HCT116 (cell line): ENCODE measurements at regions not wholly inside any gene's neighbourhood (a gene's known extent, or its start where the extent isn't known, plus 50 kb on each side); places are given as distances from the start of the nearest gene placed in this dataset.
"Not testable (repeated sequence)": the region's sequence is repeated elsewhere in the genome, so short reads cannot be mapped to it uniquely, and the experiment has no call there.

Experiments
- ATAC-seq: fragments of 200-7000 bp; cut with Tn5 transposase; 2 replicates; pipeline ENCODE4 v1.9.1; 2020; ENCODE audit warnings: mild to moderate bottlenecking, moderate library complexity
- BruUV-seq: library from RNA; stranded (reverse); fragments of 400-500 nt; replicated peaks from 2 replicates; lab custom pipeline; 2021; lab: Mats Ljungman, UMichigan
- CTCF ChIA-PET: fragments of 300-600 bp; sonication (Branson Sonifier 250); formaldehyde crosslinking; loops from one replicate; lab custom pipeline; 2021; ENCODE audit warnings: antibody characterized with exemption; lab: Charles Lee
- POLR2A ChIA-PET: fragments of 300-600, 350-600 bp; sonication (Branson Sonifier 250); formaldehyde crosslinking; loops from one replicate; lab custom pipeline; 2021; ENCODE audit warnings: antibody characterized with exemption; lab: Charles Lee
- RAD21 ChIA-PET, 2 experiments: fragments of 300-600 bp; sonication (Branson Sonifier 250); formaldehyde crosslinking; loops; one replicate each; lab custom pipeline; 2023; ENCODE audit warnings: low total read pairs in 2 of 2; ENCODE audit not compliant: uncharacterized antibody in 2 of 2, unreplicated experiment in 2 of 2, low non-redundant PET in 1 of 2; lab: Charles Lee
- DNase-seq: peaks from one replicate; pipeline ENCODE4 v3.0.0-alpha.2; 2010; ENCODE audit warnings: low read depth, low spot score
- H2AFZ ChIP-seq: fragments of 200-600 bp; shearing (Covaris generic), sonication (generic); 2 replicates; pipeline ENCODE4 v1.6.1; 2017; ENCODE audit warnings: low read depth, mixed run types, mixed read lengths, antibody characterized with exemption, low read length; ENCODE audit not compliant: poor library complexity, severe bottlenecking
- H3K27ac ChIP-seq: 2 replicates; pipeline ENCODE4 v1.5.1; 2012; ENCODE audit warnings: low read depth, low read length
- H3K27me3 ChIP-seq: fragments of 200-600 bp; sonication (generic); 2 replicates; pipeline ENCODE4 v1.6.1; 2016; ENCODE audit warnings: mixed run types, low read length, mixed read lengths; ENCODE audit not compliant: insufficient read depth
- H3K36me3 ChIP-seq, 2 experiments: fragments of 200-500 bp in 1 of 2; fragments of 200-600 bp in 1 of 2; sonication (Bioruptor generic) in 1 of 2; sonication (generic) in 1 of 2; 2 replicates each; pipeline versions ENCODE4 v1.5.1 to v1.6.1; 2014 to 2016; ENCODE audit warnings: low read length in 2 of 2, inconsistent platforms in 1 of 2, mixed read lengths in 1 of 2, mixed run types in 1 of 2; ENCODE audit not compliant: insufficient read depth in 2 of 2, control insufficient read depth in 1 of 2
- H3K4me1 ChIP-seq, 2 experiments: fragments of 200-600 bp in 1 of 2; sonication (generic) in 1 of 2; 2 replicates each; pipeline versions ENCODE4 v1.5.1 to v1.6.1; 2012 to 2017; ENCODE audit warnings: low read length in 2 of 2, inconsistent platforms in 1 of 2, mild to moderate bottlenecking in 1 of 2, mixed read lengths in 1 of 2, mixed run types in 1 of 2, moderate library complexity in 1 of 2; ENCODE audit not compliant: insufficient read depth in 2 of 2, control insufficient read depth in 1 of 2
- H3K4me2 ChIP-seq: fragments of 200-600 bp; sonication (generic); 2 replicates; pipeline ENCODE4 v1.6.1; 2017; ENCODE audit warnings: mixed run types, low read length, mixed read lengths
- H3K4me3 ChIP-seq, 2 experiments: fragments of 200-600 bp in 1 of 2; sonication (generic) in 1 of 2; replicated peaks in 1 of 2; 2 replicates each; pipeline ENCODE4 v1.5.1; 2011 to 2016; ENCODE audit warnings: low read length in 2 of 2, control low read depth in 1 of 2, low read depth in 1 of 2, mild to moderate bottlenecking in 1 of 2, mixed read lengths in 1 of 2, mixed run types in 1 of 2
- H3K79me2 ChIP-seq: fragments of 200-600 bp; sonication (generic); 2 replicates; pipeline ENCODE4 v1.6.1; 2017; ENCODE audit warnings: mild to moderate bottlenecking, mixed run types, low read length, moderate library complexity, mixed read lengths; ENCODE audit not compliant: insufficient read depth
- H3K9ac ChIP-seq: fragments of 200-600 bp; sonication (generic); 2 replicates; pipeline ENCODE4 v1.6.1; 2016; ENCODE audit warnings: low read length, mixed read lengths
- H3K9me2 ChIP-seq: fragments of 200-600 bp; sonication (generic), shearing (Covaris generic); 2 replicates; pipeline ENCODE4 v1.6.1; 2017; ENCODE audit warnings: mixed run types, mild to moderate bottlenecking, moderate library complexity; ENCODE audit not compliant: insufficient read depth
- H3K9me3 ChIP-seq, 2 experiments: fragments of 200-500 bp in 1 of 2; fragments of 200-600 bp in 1 of 2; sonication (Bioruptor generic) in 1 of 2; sonication (generic) in 1 of 2; 2 replicates each; pipeline ENCODE4 v1.6.1; 2014 to 2017; ENCODE audit warnings: low read length in 2 of 2, mixed read lengths in 2 of 2, inconsistent platforms in 1 of 2, low read depth in 1 of 2, mild to moderate bottlenecking in 1 of 2, mixed run types in 1 of 2, moderate library complexity in 1 of 2; ENCODE audit not compliant: control insufficient read depth in 1 of 2, insufficient read depth in 1 of 2
- H4K20me1 ChIP-seq: fragments of 200-600 bp; sonication (generic), shearing (Covaris generic); 2 replicates; pipeline ENCODE4 v1.6.1; 2017; ENCODE audit warnings: mixed run types, mild to moderate bottlenecking, moderate library complexity; ENCODE audit not compliant: insufficient read depth
- ATF3 ChIP-seq: IDR thresholded peaks from 2 replicates; pipeline ENCODE4 v1.6.1; 2012
- CTCF ChIP-seq, 3 experiments: fragments of 200-600 bp in 1 of 3; sonication (generic) in 1 of 3; IDR thresholded peaks in 2 of 3; conservative IDR thresholded peaks in 1 of 3; 2 replicates each; pipeline ENCODE4 v1.5.1; 2012 to 2017; ENCODE audit warnings: low read depth in 2 of 3, low read length in 2 of 3, antibody characterized with exemption in 1 of 3, borderline replicate concordance in 1 of 3, control low read depth in 1 of 3, mild to moderate bottlenecking in 1 of 3, mixed read lengths in 1 of 3, mixed run types in 1 of 3, moderate library complexity in 1 of 3; ENCODE audit not compliant: insufficient read depth in 1 of 3
- EGR1 ChIP-seq: IDR thresholded peaks from 2 replicates; pipeline ENCODE4 v1.6.1; 2012; ENCODE audit warnings: low read depth
- ELF1 ChIP-seq: IDR thresholded peaks from 2 replicates; pipeline ENCODE4 v1.6.1; 2012; ENCODE audit warnings: low read depth, borderline replicate concordance
- EZH2 ChIP-seq: fragments of 200-600 bp; sonication (generic); IDR thresholded peaks from 2 replicates; pipeline ENCODE4 v1.6.1; 2017; ENCODE audit warnings: antibody characterized with exemption, mixed run types
- EZH2phosphoT487 ChIP-seq: fragments of 200-600 bp; IDR thresholded peaks from 2 replicates; pipeline ENCODE4 v1.6.1; 2018; ENCODE audit warnings: antibody characterized with exemption, borderline replicate concordance
- FOSL1 ChIP-seq: IDR thresholded peaks from 2 replicates; pipeline ENCODE4 v1.6.1; 2012; ENCODE audit warnings: low read depth
- JUND ChIP-seq: IDR thresholded peaks from 2 replicates; pipeline ENCODE4 v1.6.1; 2012
- MAX ChIP-seq: IDR thresholded peaks from 2 replicates; pipeline ENCODE4 v1.6.1; 2012
- POLR2A ChIP-seq: IDR thresholded peaks from 2 replicates; pipeline ENCODE4 v1.7.0; 2011; ENCODE audit warnings: borderline replicate concordance; ENCODE audit not compliant: insufficient read depth, insufficient read length; ENCODE audit errors: extremely low read depth
- REST ChIP-seq: IDR thresholded peaks from 2 replicates; pipeline ENCODE4 v1.6.1; 2012; ENCODE audit warnings: low read depth
- SIN3A ChIP-seq: IDR thresholded peaks from 2 replicates; pipeline ENCODE4 v1.6.1; 2012; ENCODE audit warnings: low read depth
- SP1 ChIP-seq: IDR thresholded peaks from 2 replicates; pipeline ENCODE4 v1.6.1; 2012; ENCODE audit warnings: low read depth
- SRF ChIP-seq: IDR thresholded peaks from 2 replicates; pipeline ENCODE4 v1.6.1; 2012; ENCODE audit warnings: low read depth
- TCF7L2 ChIP-seq: IDR thresholded peaks from 2 replicates; pipeline ENCODE4 v1.7.0; 2011; ENCODE audit warnings: borderline replicate concordance, inconsistent platforms; ENCODE audit not compliant: insufficient read depth, insufficient read length; ENCODE audit errors: extremely low read depth
- ZFX ChIP-seq: fragments of 450-650 bp; IDR thresholded peaks from 2 replicates; pipeline ENCODE4 v1.6.1; 2017
- ZNF274 ChIP-seq: fragments of 200-500 bp; sonication (Bioruptor generic); IDR thresholded peaks from 2 replicates; pipeline ENCODE4 v1.6.1; 2014; ENCODE audit warnings: mild to moderate bottlenecking, low read depth, low read length, inconsistent platforms
- intact Hi-C: fragments of 100-400 bp; cut with micrococcal nuclease; formaldehyde crosslinking; loops from 2 replicates; pipeline ENCODE4 v1.10.0; 2022

- H4K20me1 ChIP-seq, H2AFZ ChIP-seq, H3K79me2 ChIP-seq, H3K9me2 ChIP-seq, POLR2A ChIA-PET, H3K4me3 ChIP-seq, intact Hi-C loops, H3K4me2 ChIP-seq, BruUV-seq, DNase-seq, H3K9me3 ChIP-seq, H3K27me3 ChIP-seq, H3K4me1 ChIP-seq, H3K36me3 ChIP-seq, ATAC-seq, RAD21 ChIA-PET, CTCF ChIA-PET, H3K9ac ChIP-seq, H3K27ac ChIP-seq: not testable (repeated sequence)
These were observed 4203.5 kb upstream of the OR11H1 start for GRCh38 chr22:11324439-11325037.

- Histone ChIP-seq H3K79me2 (no peaks in the 10 kb centered on the region), H3K4me3 (no peak overlapping the region), H3K9ac (no peak overlapping the region), H3K4me2 (no peak overlapping the region), H4K20me1 (no peaks in the 10 kb centered on the region), H3K27me3 (no peaks in the 10 kb centered on the region), H3K9me2 (no peaks in the 10 kb centered on the region), H3K4me1 (no peaks in the 10 kb centered on the region), H2AFZ (no peak overlapping the region), H3K9me3 (peaks cover 0 to 3% of the 10 kb centered on the region in 2 experiments; a peak in 1 of 4 replicates), H3K36me3 (no peaks in the 10 kb centered on the region), H3K27ac (no peak overlapping the region)
- ChIA-PET RAD21 (no interaction called here), POLR2A (no interaction called here), CTCF (no interaction called here)
- no peak for ATAC-seq
- no peak for DNase-seq
- no TSS peak for BruUV-seq
- intact Hi-C loops = no loop called here
- TF ChIP-seq SP1 (no peak), MAX (no peak), ATF3 (no peak), POLR2A (no peak), TCF7L2 (no peak), FOSL1 (no peak), SIN3A (no peak), EZH2 (no peak), SRF (no peak), ZFX (no peak), ELF1 (no peak), EZH2phosphoT487 (no peak), ZNF274 (no peak), JUND (no peak), CTCF (IDR thresholded peaks at IDR 0.05 in 2 of 3, conservative IDR thresholded peaks at IDR 0.05 in 1 of 3; ENCODE audit: borderline replicate concordance in 1 of 3, insufficient read depth in 1 of 3, low read depth in 2 of 3, low read length in 2 of 3) (no peak), REST (no peak), EGR1 (no peak)
These were observed 4202.2 kb upstream of the OR11H1 start for GRCh38 chr22:11325767-11326166.
